Activated CD4-positive, alpha-beta memory T cell treated with anti-CD3 and anti-CD28 coated beads for 36 hours (primary cell): ENCODE measurements at regions not wholly inside any gene's neighbourhood (a gene's known extent, or its start where the extent isn't known, plus 50 kb on each side); places are given as distances from the start of the nearest gene placed in this dataset.
"Not testable (repeated sequence)": the region's sequence is repeated elsewhere in the genome, so short reads cannot be mapped to it uniquely, and the experiment has no call there.

Source experiments
- CTCF ChIA-PET: fragments of 350-600 bp; sonication (Branson Sonifier 250); formaldehyde crosslinking; loops from one replicate; lab custom pipeline; 2021; ENCODE audit warnings: antibody characterized with exemption, inconsistent platforms; lab: Charles Lee
- POLR2A ChIA-PET: fragments of 350-600 bp; sonication (Branson Sonifier 250); formaldehyde crosslinking; loops from one replicate; lab custom pipeline; 2021; ENCODE audit warnings: antibody characterized with exemption; lab: Charles Lee
- DNase-seq: peaks from one replicate; pipeline ENCODE4 v3.0.0-alpha.2; 2020
- H3K27ac Mint-ChIP-seq: one replicate; pipeline ENCODE4 v1.8.0; 2021; ENCODE audit warnings: mixed read lengths
- H3K27me3 Mint-ChIP-seq: one replicate; pipeline ENCODE4 v1.8.0; 2021; ENCODE audit warnings: mixed read lengths
- H3K36me3 Mint-ChIP-seq: one replicate; pipeline ENCODE4 v1.8.0; 2021; ENCODE audit warnings: mixed read lengths
- H3K4me1 Mint-ChIP-seq: one replicate; pipeline ENCODE4 v1.8.0; 2021; ENCODE audit warnings: low read depth, mixed read lengths
- H3K4me3 Mint-ChIP-seq: one replicate; pipeline ENCODE4 v1.8.0; 2021; ENCODE audit warnings: mild to moderate bottlenecking, mixed read lengths
- H3K9me3 Mint-ChIP-seq: one replicate; pipeline ENCODE4 v1.8.0; 2021; ENCODE audit warnings: mixed read lengths
- intact Hi-C: fragments of 100-400 bp; cut with micrococcal nuclease; formaldehyde crosslinking; loops from one replicate; pipeline ENCODE4 v1.15.1; 2023

GRCh38 chr7:68712956-68713495 lies 885.2 kb upstream of the AUTS2 start:
- ChIA-PET CTCF (no interaction called here), POLR2A (no interaction called here)
- Mint-ChIP-seq H3K9me3 (peaks cover 26% of the 10 kb centered on the region), H3K27ac (no peak overlapping the region), H3K27me3 (no peaks in the 10 kb centered on the region), H3K4me3 (no peak overlapping the region), H3K4me1 (no peaks in the 10 kb centered on the region), H3K36me3 (no peaks in the 10 kb centered on the region)
- intact Hi-C loops = no loop called here
- no peak for DNase-seq

DNA sequence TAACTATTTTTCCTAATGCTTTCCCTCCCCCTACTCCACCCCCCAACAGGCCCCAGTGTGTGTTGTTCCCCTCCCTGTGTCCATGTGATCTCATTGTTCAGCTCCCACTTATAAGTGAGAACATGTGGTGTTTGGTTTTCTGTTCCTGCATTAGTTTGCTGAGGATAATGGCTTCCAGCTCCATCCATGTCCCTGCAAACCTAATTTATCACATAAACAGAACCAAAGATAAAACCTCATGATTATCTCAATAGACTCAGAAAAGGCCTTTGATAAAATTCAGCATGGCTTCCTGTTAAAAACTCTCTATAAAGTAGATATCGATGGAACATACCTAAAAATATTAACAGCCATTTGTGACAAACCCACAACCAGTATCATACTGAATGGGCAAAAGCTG lies 884.1 kb upstream of the AUTS2 start:
- DNase-seq, H3K4me1 Mint-ChIP-seq, H3K36me3 Mint-ChIP-seq, H3K27me3 Mint-ChIP-seq, POLR2A ChIA-PET, H3K27ac Mint-ChIP-seq, H3K4me3 Mint-ChIP-seq, CTCF ChIA-PET, intact Hi-C loops: not testable (repeated sequence)
- peaks cover 24% of the 10 kb centered on the region for H3K9me3 Mint-ChIP-seq

DNA sequence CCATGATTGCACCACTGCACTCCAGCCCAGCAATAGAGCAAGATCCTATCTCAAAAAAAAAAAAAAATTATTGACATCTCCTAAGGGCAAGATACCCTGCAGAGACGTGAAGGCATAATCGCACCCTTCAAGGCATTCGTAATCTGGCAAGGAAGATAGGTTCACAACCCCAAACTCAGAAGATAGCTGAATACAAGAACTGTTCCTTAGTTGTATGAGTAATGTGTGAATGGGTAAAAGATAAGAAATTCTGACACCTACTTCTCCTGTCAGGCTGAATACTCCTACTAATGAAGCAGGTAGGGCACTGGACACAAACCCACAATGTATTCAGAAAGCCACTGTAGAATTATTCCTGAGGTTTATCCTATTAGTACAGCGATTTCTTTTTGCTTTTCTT lies 882.4 kb upstream of the AUTS2 start:
- Mint-ChIP-seq H3K9me3 (peaks cover 18% of the 10 kb centered on the region), H3K27ac (no peak overlapping the region), H3K4me3 (no peak overlapping the region), H3K4me1 (no peaks in the 10 kb centered on the region), H3K27me3 (no peaks in the 10 kb centered on the region), H3K36me3 (no peaks in the 10 kb centered on the region)
- POLR2A ChIA-PET = no interaction called here
- CTCF ChIA-PET = no interaction called here
- intact Hi-C loops = no loop called here
- no peak for DNase-seq

GRCh38 chr7:68717176-68717575 lies 881.1 kb upstream of the AUTS2 start:
- Mint-ChIP-seq H3K27me3 (no peaks in the 10 kb centered on the region), H3K9me3 (peaks cover 11% of the 10 kb centered on the region), H3K27ac (no peak overlapping the region), H3K4me3 (no peak overlapping the region), H3K4me1 (no peaks in the 10 kb centered on the region), H3K36me3 (no peaks in the 10 kb centered on the region)
- no peak for DNase-seq
- ChIA-PET CTCF (no interaction called here), POLR2A (no interaction called here)
- intact Hi-C loops = no loop called here

DNA sequence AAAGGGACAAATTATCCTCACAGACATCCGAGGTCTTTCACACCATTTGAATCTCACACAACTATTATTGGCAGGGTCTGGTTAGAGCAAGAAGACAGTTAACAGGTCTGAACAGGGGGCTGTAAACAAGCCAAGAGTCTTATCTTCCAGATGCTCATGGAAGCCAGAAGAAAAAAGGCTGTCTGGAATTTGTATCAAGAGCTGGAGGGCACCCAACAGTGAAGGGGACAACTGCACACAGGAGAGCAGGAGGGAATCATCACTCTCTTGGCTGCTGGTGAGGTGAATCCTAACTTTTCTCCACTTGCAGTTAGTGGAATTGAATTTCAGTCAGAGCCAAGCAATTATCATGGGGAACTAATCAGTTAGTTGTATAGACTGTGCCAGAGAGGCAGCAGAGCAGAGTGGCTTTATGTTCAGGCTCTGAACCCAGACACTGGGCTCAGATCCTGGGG lies 880.2 kb upstream of the AUTS2 start:
- Mint-ChIP-seq H3K4me1 (no peaks in the 10 kb centered on the region), H3K36me3 (no peaks in the 10 kb centered on the region), H3K27ac (no peak overlapping the region), H3K9me3 (peaks cover 8% of the 10 kb centered on the region), H3K4me3 (no peak overlapping the region), H3K27me3 (no peaks in the 10 kb centered on the region)
- CTCF ChIA-PET = no interaction called here
- POLR2A ChIA-PET = no interaction called here
- intact Hi-C loops = no loop called here
- DNase-seq = no peak

DNA sequence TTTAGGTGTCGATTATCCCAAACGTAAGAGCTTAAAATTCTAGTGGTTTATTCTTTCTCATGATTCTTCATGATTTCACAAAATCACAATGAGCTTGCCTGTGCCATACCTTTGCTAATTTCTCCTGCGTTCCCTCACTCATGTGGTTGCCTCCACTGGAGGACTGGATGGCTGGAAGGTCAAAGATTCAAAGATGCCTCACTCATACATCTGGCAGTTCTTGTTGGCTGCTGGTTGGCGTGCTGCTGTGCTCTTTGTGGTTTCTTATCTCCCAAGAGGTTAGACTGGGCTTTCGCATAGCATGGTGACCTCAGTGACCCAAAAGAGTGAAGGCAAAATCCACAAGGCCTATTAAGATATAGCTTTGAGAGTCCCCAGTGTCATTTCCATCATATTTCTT lies 877.6 kb upstream of the AUTS2 start:
- Mint-ChIP-seq H3K4me3 (no peak overlapping the region), H3K9me3 (peaks cover 10% of the 10 kb centered on the region), H3K4me1 (no peaks in the 10 kb centered on the region), H3K27me3 (no peaks in the 10 kb centered on the region), H3K36me3 (no peaks in the 10 kb centered on the region), H3K27ac (no peak overlapping the region)
- intact Hi-C loops = no loop called here
- no peak for DNase-seq
- POLR2A ChIA-PET = no interaction called here
- CTCF ChIA-PET = no interaction called here

DNA sequence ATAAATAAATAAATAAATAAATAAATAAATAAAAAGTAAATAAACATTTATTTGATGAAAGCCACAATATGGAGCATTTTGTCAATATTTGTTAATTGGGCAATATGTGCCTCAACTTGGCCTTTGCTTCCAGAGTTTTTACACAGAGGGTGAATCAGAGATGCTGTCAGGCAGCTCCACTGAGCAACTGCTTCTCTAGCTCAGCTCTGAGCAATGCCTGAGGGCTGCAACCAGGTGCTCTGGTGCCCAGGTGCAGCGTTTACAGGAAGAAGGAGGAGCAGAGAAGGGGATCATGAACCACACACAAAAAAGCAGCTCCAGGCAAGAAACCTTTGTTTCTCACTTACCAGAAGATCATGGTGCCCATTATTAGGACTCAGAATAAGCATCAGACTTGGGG lies 876.2 kb upstream of the AUTS2 start:
- peaks cover 10% of the 10 kb centered on the region for H3K9me3 Mint-ChIP-seq
- CTCF ChIA-PET = no interaction called here
- H3K4me3 Mint-ChIP-seq = no peak overlapping the region
- H3K4me1 Mint-ChIP-seq = no peaks in the 10 kb centered on the region
- H3K27ac Mint-ChIP-seq = no peak overlapping the region
- POLR2A ChIA-PET = no interaction called here
- H3K36me3 Mint-ChIP-seq = no peaks in the 10 kb centered on the region
- intact Hi-C loops = no loop called here
- no peak for DNase-seq
- no peaks in the 10 kb centered on the region for H3K27me3 Mint-ChIP-seq

DNA sequence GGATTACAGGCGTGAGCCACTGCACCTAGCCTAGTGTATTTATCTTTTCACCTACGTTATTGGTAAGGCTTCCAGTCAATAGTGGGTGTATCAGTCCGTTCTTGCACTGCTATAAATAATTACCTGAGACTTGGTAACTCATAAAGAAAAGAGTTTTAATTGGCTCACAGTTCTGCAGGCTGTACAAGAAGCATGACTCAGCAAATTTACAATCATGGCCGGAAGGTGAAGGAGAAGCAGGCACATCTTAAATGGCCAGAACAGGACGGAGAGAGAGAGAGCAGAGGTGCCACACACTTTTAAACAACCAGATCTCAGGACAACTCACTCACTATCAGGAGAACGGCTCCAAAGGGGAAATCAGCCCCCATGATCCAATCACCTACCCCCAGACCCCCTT lies 873.3 kb upstream of the AUTS2 start:
- Mint-ChIP-seq H3K4me3 (no peak overlapping the region), H3K27ac (no peak overlapping the region), H3K4me1 (no peaks in the 10 kb centered on the region), H3K9me3 (peaks cover 14% of the 10 kb centered on the region), H3K36me3 (no peaks in the 10 kb centered on the region), H3K27me3 (no peaks in the 10 kb centered on the region)
- no peak for DNase-seq
- POLR2A ChIA-PET = no interaction called here
- intact Hi-C loops = no loop called here
- CTCF ChIA-PET = no interaction called here

DNA sequence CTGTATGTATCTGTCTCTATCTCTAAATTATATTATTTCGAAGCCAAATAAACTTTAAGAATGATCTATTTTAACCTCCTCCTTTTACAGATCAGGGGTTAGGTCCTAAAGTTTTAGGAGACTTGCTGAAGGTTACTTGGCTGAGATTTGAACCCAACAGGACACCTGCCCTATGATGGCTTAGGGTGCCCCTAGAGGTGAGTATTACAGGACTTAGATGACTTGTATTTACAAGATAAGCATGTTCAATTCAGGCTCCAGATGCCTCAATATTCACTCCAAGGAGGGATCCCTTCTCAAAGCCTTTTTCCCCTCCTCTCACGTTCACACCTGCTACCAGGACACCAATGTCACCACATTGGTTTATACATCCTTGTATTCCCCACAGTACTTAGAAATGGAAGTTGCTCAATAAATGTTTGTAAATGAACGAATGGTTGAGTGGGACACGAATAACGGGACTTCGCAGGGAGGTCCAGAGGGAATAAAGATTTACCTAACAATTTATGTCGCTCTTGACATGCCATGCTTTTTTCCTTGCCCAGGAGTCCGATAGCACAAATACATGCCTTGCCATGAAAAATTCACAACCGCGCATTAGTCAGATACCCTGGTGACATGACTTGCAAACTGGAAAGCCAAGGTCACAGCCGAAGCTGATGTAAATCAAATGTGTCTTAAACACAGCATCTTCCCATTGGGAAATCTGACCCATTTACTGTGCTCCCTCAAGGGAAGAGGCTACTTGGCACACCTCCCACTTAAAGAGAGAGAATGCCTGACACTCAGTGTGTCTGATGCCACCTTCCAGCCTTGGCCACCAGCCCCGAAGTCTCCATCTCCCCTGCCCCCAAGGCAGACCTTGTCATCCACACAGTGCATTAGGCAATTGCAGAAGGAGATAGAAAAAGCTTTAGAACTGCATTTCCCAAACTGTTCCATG lies 872.2 kb upstream of the AUTS2 start:
- Mint-ChIP-seq H3K27me3 (no peaks in the 10 kb centered on the region), H3K4me1 (no peaks in the 10 kb centered on the region), H3K9me3 (peaks cover 11% of the 10 kb centered on the region), H3K4me3 (no peak overlapping the region), H3K36me3 (no peaks in the 10 kb centered on the region), H3K27ac (no peak overlapping the region)
- POLR2A ChIA-PET = no interaction called here
- intact Hi-C loops = no loop called here
- no peak for DNase-seq
- CTCF ChIA-PET = no interaction called here

DNA sequence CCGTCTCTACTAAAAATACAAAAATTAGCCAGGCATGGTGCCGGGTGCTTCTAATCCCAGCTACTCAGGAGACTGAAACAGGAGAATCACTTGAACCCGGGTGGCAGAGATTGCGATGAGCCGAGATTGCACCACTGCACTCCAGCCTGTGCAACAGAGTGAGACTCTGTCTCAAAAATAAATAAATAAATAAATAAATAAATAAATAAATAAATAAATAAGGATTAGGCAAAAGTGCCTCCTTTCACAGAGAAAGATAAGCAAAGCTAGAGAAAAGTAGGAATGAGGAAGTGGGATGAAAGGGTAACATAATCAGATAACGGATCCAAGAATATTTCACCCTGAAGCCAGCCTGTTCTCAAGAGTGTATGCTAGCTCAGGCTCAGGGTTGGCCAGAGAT lies 869.6 kb upstream of the AUTS2 start:
- H3K4me1 Mint-ChIP-seq, H3K9me3 Mint-ChIP-seq, POLR2A ChIA-PET, H3K27ac Mint-ChIP-seq, intact Hi-C loops, H3K27me3 Mint-ChIP-seq, CTCF ChIA-PET, DNase-seq, H3K36me3 Mint-ChIP-seq, H3K4me3 Mint-ChIP-seq: not testable (repeated sequence)

- H3K27me3 Mint-ChIP-seq = no peaks in the 10 kb centered on the region
- no peaks in the 10 kb centered on the region for H3K4me1 Mint-ChIP-seq
- POLR2A ChIA-PET = no interaction called here
These were observed 868.9 kb upstream of the AUTS2 start for GRCh38 chr7:68729371-68729770.

GRCh38 chr7:68730194-68730593 lies 868.1 kb upstream of the AUTS2 start:
- no peak for DNase-seq
- Mint-ChIP-seq H3K9me3 (peaks cover 10% of the 10 kb centered on the region), H3K27ac (no peak overlapping the region), H3K27me3 (no peaks in the 10 kb centered on the region), H3K4me1 (no peaks in the 10 kb centered on the region), H3K36me3 (no peaks in the 10 kb centered on the region), H3K4me3 (no peak overlapping the region)
- ChIA-PET POLR2A (no interaction called here), CTCF (no interaction called here)
- intact Hi-C loops = no loop called here

More at GRCh38 chr7:68729371-68729770, 868.9 kb upstream of the AUTS2 start:
- peaks cover 4% of the 10 kb centered on the region for H3K9me3 Mint-ChIP-seq
- no peak overlapping the region for H3K27ac Mint-ChIP-seq
- H3K4me3 Mint-ChIP-seq = no peak overlapping the region
- no peaks in the 10 kb centered on the region for H3K36me3 Mint-ChIP-seq
- DNase-seq = no peak
- intact Hi-C loops = no loop called here
- CTCF ChIA-PET = no interaction called here

DNA sequence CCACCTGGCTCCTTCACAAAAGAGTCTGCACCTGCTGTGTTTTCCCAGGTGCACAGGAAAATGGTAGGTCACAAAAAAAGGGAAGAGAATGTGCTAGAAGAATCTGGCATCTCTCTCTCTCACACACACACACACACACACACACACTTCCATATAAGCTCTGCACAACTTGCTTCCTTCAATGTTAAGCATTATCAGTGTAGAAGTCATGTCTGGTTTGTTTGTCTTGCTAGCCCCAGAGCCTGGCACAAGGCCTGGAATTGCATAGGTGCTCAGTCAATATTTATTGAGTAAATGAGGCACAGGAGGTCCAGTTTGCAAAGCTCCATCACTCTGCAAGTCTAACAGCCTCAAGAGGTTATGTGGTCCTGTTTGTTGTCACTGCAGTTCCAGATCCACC lies 867.3 kb upstream of the AUTS2 start:
- ChIA-PET POLR2A (no interaction called here), CTCF (no interaction called here)
- Mint-ChIP-seq H3K9me3 (peaks cover 16% of the 10 kb centered on the region), H3K36me3 (no peaks in the 10 kb centered on the region), H3K27me3 (no peaks in the 10 kb centered on the region), H3K27ac (no peak overlapping the region), H3K4me3 (no peak overlapping the region), H3K4me1 (no peaks in the 10 kb centered on the region)
- no peak for DNase-seq
- intact Hi-C loops = no loop called here
